ENCODE measurements at regions not wholly inside any gene's neighbourhood (a gene's known extent, or its start where the extent isn't known, plus 50 kb on each side); places are given as distances from the start of the nearest gene placed in this dataset.
A peak's percentile ranks its signal among the peaks of the same experiment; 100 is the strongest.

DNA sequence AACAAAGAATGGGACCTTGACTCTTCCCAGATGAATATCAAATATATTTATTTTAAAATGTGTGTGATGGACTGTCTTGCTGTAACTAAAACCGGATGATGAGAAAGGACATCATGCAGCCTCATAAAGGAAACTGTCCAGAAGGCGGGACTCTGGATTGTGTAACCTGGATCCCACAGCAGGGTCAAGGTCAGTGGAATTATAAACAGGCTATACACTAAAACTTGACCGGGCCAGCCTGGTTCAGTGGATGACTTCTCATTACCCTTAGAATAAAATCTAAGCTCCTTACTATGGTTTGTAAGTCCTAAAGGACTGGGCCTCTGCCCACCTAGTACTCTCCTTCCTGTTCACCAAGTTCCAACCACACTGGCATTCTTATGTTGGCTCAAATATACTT, 280.3 kb downstream of the ELAVL2 start:
- Histone ChIP-seq H3K36me3 (ENCODE audit: control insufficient read depth, insufficient read depth, low read length) (no peaks in the 10 kb centered on the region), H3K4me3 (ENCODE audit: low read depth, low read length) (no peak overlapping the region), H3K9me3 (ENCODE audit: control insufficient read depth, insufficient read depth, low read length) (no peaks in the 10 kb centered on the region), H3K4me1 (ENCODE audit: control insufficient read depth, insufficient read depth, low read length) (no peaks in the 10 kb centered on the region), H3K9ac (ENCODE audit: low read depth, low read length) (no peak overlapping the region), H3K27me3 (ENCODE audit: control insufficient read depth, insufficient read depth, low read length) (no peaks in the 10 kb centered on the region)

DNA sequence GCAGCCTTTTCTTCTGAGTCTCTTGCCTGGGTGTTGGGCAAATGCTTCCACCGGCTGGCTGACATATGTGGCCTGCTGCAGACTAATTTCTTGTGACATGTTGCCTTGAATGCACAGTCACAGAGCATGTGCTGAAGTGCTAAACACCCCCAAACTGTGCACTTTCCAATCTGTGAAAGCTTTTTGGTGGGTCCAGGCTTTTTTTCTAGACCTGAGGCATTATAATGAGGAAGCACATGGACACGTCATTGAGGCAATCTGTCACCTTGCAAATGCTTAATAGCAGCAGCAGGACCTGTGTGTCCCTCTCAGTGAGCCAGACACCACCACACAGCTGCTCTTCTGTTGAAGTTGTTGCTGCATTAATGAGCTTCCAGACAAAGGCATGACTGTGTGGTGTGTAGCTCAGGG, 274.7 kb downstream of the ELAVL2 start:
- Histone ChIP-seq H3K9me3 (ENCODE audit: control insufficient read depth, insufficient read depth, low read length) (no peaks in the 10 kb centered on the region), H3K4me1 (ENCODE audit: control insufficient read depth, insufficient read depth, low read length) (peaks cover 3% of the 10 kb centered on the region), H3K27me3 (ENCODE audit: control insufficient read depth, insufficient read depth, low read length) (no peaks in the 10 kb centered on the region), H3K9ac (ENCODE audit: low read depth, low read length) (no peak overlapping the region), H3K36me3 (ENCODE audit: control insufficient read depth, insufficient read depth, low read length) (no peaks in the 10 kb centered on the region), H3K4me3 (ENCODE audit: low read depth, low read length) (no peak overlapping the region)

GRCh38 chr9:23551929-23552707, 273.9 kb downstream of the ELAVL2 start:
- H3K27me3 ChIP-seq (ENCODE audit: control insufficient read depth, insufficient read depth, low read length) = no peaks in the 10 kb centered on the region
- H3K36me3 ChIP-seq (ENCODE audit: control insufficient read depth, insufficient read depth, low read length) = no peaks in the 10 kb centered on the region
- no peaks in the 10 kb centered on the region for H3K9me3 ChIP-seq (ENCODE audit: control insufficient read depth, insufficient read depth, low read length)
- no peak overlapping the region for H3K9ac ChIP-seq (ENCODE audit: low read depth, low read length)
- H3K4me3 ChIP-seq (ENCODE audit: low read depth, low read length) = no peak overlapping the region
- peaks cover 8% of the 10 kb centered on the region for H3K4me1 ChIP-seq (ENCODE audit: control insufficient read depth, insufficient read depth, low read length)

DNA sequence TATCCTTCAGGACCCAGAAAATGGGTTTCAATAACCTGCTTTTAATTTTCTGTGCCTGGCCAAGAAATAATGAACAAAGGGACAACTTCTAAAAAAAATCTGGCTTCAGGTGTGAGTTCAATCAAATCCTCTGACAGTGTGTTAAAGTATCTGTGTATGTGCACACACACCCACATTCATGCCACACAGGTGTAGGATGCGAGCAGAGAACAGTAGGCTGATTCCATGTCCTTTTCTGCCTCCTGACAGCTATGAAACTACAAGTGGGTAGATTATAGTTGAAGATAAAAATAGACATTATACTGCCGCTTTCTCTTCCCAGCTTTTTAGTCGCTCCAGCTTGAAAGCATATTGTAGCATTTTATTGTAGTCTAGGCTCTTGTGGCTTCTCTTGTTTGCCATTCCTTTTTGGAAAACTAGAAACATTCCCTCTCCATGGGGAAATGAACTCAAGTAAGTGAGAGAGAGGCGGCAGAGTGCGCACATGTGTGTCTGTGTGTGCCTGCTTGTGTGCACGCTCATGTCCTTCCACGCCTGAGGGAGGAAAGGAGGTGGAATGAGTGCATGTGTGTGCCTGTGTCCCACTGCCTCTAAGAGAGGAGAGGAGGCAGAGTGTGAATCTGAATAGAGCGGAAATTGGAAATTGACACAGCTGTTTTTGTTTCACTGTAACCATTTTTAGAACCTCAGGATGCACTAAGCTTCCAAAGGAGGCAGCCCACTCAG, 273.0 kb downstream of the ELAVL2 start:
- Histone ChIP-seq H3K36me3 (ENCODE audit: control insufficient read depth, insufficient read depth, low read length) (no peaks in the 10 kb centered on the region), H3K9me3 (ENCODE audit: control insufficient read depth, insufficient read depth, low read length) (no peaks in the 10 kb centered on the region), H3K9ac (ENCODE audit: low read depth, low read length) (no peak overlapping the region), H3K27me3 (ENCODE audit: control insufficient read depth, insufficient read depth, low read length) (no peaks in the 10 kb centered on the region), H3K4me1 (ENCODE audit: control insufficient read depth, insufficient read depth, low read length) (peaks cover 8% of the 10 kb centered on the region), H3K4me3 (ENCODE audit: low read depth, low read length) (no peak overlapping the region)

DNA sequence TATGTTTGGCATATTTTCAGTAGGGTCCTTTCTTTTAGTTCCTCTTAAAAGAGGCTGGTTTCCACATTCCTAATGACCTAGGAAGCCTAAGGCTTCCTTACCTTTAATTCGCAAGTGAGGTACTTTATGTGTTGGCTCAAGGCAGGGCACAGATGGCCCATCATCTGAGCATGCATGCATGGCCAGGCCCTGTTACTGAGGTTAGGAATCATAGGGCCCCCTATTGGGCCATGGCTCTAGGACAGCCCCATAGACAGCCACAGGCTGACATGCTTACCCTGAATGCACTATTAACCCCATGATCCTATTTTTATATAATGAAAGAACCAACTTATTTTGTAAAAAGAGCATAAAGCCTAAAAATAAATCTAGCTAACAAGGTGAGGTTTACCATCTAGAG, 271.4 kb downstream of the ELAVL2 start:
- Histone ChIP-seq H3K9me3 (ENCODE audit: control insufficient read depth, insufficient read depth, low read length) (no peaks in the 10 kb centered on the region), H3K36me3 (ENCODE audit: control insufficient read depth, insufficient read depth, low read length) (no peaks in the 10 kb centered on the region), H3K9ac (ENCODE audit: low read depth, low read length) (no peak overlapping the region), H3K4me1 (ENCODE audit: control insufficient read depth, insufficient read depth, low read length) (peaks cover 8% of the 10 kb centered on the region), H3K4me3 (ENCODE audit: low read depth, low read length) (no peak overlapping the region), H3K27me3 (ENCODE audit: control insufficient read depth, insufficient read depth, low read length) (no peaks in the 10 kb centered on the region)

DNA sequence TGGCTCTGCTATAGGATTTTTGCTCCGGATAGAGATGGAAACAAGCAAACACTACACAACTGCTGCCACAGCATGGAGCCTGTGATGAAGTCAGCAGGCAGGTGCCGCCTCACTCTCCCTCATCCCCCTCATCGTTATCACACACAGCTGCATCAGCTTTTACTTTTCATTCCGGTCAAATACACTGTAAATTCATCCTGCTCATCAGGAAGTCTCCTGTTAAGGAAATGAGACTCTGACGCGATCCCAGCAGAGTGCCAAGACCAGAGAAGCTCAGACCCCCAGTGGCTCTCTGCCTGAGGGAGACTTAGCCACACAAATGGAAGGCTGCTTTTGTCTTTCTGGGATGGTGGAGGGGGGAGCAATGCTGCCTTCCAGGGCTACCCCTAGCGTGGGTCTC, 270.2 kb downstream of the ELAVL2 start:
- Histone ChIP-seq H3K9ac (ENCODE audit: low read depth, low read length) (no peak overlapping the region), H3K4me3 (ENCODE audit: low read depth, low read length) (no peak overlapping the region), H3K36me3 (ENCODE audit: control insufficient read depth, insufficient read depth, low read length) (no peaks in the 10 kb centered on the region), H3K27me3 (ENCODE audit: control insufficient read depth, insufficient read depth, low read length) (no peaks in the 10 kb centered on the region), H3K9me3 (ENCODE audit: control insufficient read depth, insufficient read depth, low read length) (no peaks in the 10 kb centered on the region), H3K4me1 (ENCODE audit: control insufficient read depth, insufficient read depth, low read length) (peaks cover 8% of the 10 kb centered on the region)

GRCh38 chr9:23556459-23556858, 269.6 kb downstream of the ELAVL2 start:
- Histone ChIP-seq H3K9me3 (ENCODE audit: control insufficient read depth, insufficient read depth, low read length) (no peaks in the 10 kb centered on the region), H3K36me3 (ENCODE audit: control insufficient read depth, insufficient read depth, low read length) (no peaks in the 10 kb centered on the region), H3K27me3 (ENCODE audit: control insufficient read depth, insufficient read depth, low read length) (no peaks in the 10 kb centered on the region), H3K9ac (ENCODE audit: low read depth, low read length) (no peak overlapping the region), H3K4me1 (ENCODE audit: control insufficient read depth, insufficient read depth, low read length) (peaks cover 8% of the 10 kb centered on the region), H3K4me3 (ENCODE audit: low read depth, low read length) (no peak overlapping the region)

GRCh38 chr9:23557689-23558088, 268.4 kb downstream of the ELAVL2 start:
- Histone ChIP-seq H3K9me3 (ENCODE audit: control insufficient read depth, insufficient read depth, low read length) (no peaks in the 10 kb centered on the region), H3K9ac (ENCODE audit: low read depth, low read length) (no peak overlapping the region), H3K27me3 (ENCODE audit: control insufficient read depth, insufficient read depth, low read length) (no peaks in the 10 kb centered on the region), H3K36me3 (ENCODE audit: control insufficient read depth, insufficient read depth, low read length) (no peaks in the 10 kb centered on the region), H3K4me1 (ENCODE audit: control insufficient read depth, insufficient read depth, low read length) (peaks cover 8% of the 10 kb centered on the region), H3K4me3 (ENCODE audit: low read depth, low read length) (peak overlapping the region; percentile 2)

DNA sequence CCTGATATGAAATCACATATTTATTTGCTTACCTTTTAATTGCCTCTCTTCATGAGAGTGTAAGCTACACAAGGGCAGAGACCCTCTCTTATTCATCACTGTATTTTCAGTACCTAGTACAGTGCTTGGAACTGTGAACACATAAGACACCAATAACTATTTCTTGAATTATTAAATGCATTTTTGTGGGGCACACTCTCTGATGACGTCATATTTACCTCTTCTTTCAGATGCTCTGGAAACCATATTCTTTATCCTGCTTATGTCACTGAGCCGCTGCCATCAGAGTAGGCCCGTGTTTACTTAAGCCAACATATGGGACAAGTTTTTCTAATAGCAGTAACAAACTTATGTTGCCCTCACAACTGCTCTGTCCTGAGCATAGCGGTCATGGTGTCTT, 266.5 kb downstream of the ELAVL2 start:
- no peaks in the 10 kb centered on the region for H3K27me3 ChIP-seq (ENCODE audit: control insufficient read depth, insufficient read depth, low read length)
- H3K4me3 ChIP-seq (ENCODE audit: low read depth, low read length) = no peak overlapping the region

GRCh38 chr9:23563517-23563916, 262.5 kb downstream of the ELAVL2 start:
- Histone ChIP-seq H3K27me3 (ENCODE audit: control insufficient read depth, insufficient read depth, low read length) (no peaks in the 10 kb centered on the region), H3K36me3 (ENCODE audit: control insufficient read depth, insufficient read depth, low read length) (no peaks in the 10 kb centered on the region), H3K9me3 (ENCODE audit: control insufficient read depth, insufficient read depth, low read length) (no peaks in the 10 kb centered on the region), H3K4me3 (ENCODE audit: low read depth, low read length) (no peak overlapping the region), H3K9ac (ENCODE audit: low read depth, low read length) (no peak overlapping the region), H3K4me1 (ENCODE audit: control insufficient read depth, insufficient read depth, low read length) (no peaks in the 10 kb centered on the region)

More for the DNA sequence above, 266.5 kb downstream of the ELAVL2 start:
- Histone ChIP-seq H3K36me3 (ENCODE audit: control insufficient read depth, insufficient read depth, low read length) (no peaks in the 10 kb centered on the region), H3K9me3 (ENCODE audit: control insufficient read depth, insufficient read depth, low read length) (no peaks in the 10 kb centered on the region), H3K9ac (ENCODE audit: low read depth, low read length) (no peak overlapping the region), H3K4me1 (ENCODE audit: control insufficient read depth, insufficient read depth, low read length) (peaks cover 8% of the 10 kb centered on the region)

GRCh38 chr9:23567516-23568165, 258.4 kb downstream of the ELAVL2 start:
- Histone ChIP-seq H3K9me3 (ENCODE audit: control insufficient read depth, insufficient read depth, low read length) (no peaks in the 10 kb centered on the region), H3K4me1 (ENCODE audit: control insufficient read depth, insufficient read depth, low read length) (peaks cover 5% of the 10 kb centered on the region), H3K27me3 (ENCODE audit: control insufficient read depth, insufficient read depth, low read length) (no peaks in the 10 kb centered on the region), H3K4me3 (ENCODE audit: low read depth, low read length) (no peak overlapping the region), H3K9ac (ENCODE audit: low read depth, low read length) (no peak overlapping the region), H3K36me3 (ENCODE audit: control insufficient read depth, insufficient read depth, low read length) (no peaks in the 10 kb centered on the region)
